Kasumi-1 (cell line): ENCODE measurements at regions not wholly inside any gene's neighbourhood (a gene's known extent, or its start where the extent isn't known, plus 50 kb on each side); places are given as distances from the start of the nearest gene placed in this dataset.
"Not testable (repeated sequence)": the region's sequence is repeated elsewhere in the genome, so short reads cannot be mapped to it uniquely, and the experiment has no call there.

Experiments
- DNase-seq, 2 experiments: peaks; one replicate each; lab custom pipeline; 2025; lab: John Stamatoyannopoulos, UW

DNA sequence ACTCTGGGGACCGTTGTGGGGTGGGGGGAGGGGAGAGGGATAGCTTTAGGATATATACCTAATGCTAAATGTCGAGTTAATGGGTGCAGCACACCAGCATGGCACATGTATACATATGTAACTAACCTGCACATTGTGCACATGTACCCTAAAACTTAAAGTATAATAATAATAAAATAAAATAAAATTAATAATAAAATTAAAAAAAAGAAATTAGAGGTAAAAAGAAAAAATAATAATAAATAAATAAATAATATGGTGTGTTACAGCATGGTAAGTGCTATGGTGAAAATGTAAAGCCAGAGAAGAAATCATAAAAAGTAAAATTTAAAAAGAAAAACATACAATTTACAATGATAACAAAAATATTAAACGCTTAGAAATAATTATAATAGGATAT lies 552.8 kb upstream of the PBX1 start:
- DNase-seq: not testable (repeated sequence)

GRCh38 chr1:164006621-164007020 lies 552.4 kb upstream of the PBX1 start:
- DNase-seq: no peak

GRCh38 chr1:164017239-164017638 lies 541.7 kb upstream of the PBX1 start:
- no peak for DNase-seq

DNA sequence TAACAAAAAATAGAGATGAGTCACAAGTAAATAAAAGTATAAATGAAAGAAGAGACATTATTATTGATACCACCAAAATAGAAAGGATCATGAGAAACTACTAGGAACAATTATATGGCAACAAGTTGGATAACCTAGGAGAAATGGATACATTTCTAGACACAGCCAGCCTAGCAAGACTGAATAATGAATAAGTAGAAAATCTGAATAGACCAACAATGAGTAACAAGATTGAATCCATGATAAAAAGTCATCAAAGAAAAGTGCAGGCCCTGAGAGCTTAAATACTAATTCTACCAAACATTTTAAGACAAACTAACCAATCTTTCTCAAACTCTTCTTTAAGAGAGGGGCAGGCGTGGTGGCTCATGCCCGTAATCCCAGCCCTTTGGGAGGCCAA lies 538.6 kb upstream of the PBX1 start:
- no peak for DNase-seq

- DNase-seq: no peak
Measured at GRCh38 chr1:164021813-164022212, 537.2 kb upstream of the PBX1 start.

- no peak for DNase-seq
Measured at GRCh38 chr1:164033782-164034181, 525.2 kb upstream of the PBX1 start.

- DNase-seq: no peak
Measured at GRCh38 chr1:164040754-164041153, 518.2 kb upstream of the PBX1 start.

DNA sequence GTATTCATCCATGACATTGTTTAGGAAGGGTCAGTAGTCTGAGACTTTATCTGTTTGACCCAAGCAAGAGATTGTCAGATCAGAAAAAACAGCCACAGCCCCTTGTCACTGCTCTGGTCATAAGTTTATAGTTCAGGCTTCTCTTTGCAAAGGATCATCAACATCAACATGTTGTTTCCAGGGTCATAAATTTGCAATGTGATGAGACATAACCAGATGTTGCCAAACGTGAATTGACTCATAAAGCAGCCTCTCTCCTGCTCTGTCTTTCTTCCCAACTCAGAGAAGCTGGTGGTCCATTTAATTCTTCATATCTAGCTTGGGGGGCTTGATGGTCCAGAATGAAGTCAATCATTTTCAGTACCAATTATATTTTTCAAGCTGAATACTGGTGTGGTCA lies 507.2 kb upstream of the PBX1 start:
- no peak for DNase-seq

- no peak for DNase-seq
Measured at GRCh38 chr1:164054331-164054730, 504.7 kb upstream of the PBX1 start.

- DNase-seq: no peak
Measured at GRCh38 chr1:164058198-164058597, 500.8 kb upstream of the PBX1 start.

- no peak for DNase-seq
Measured at GRCh38 chr1:164061528-164061927, 497.5 kb upstream of the PBX1 start.

- DNase-seq: no peak
Measured at GRCh38 chr1:164064501-164064900, 494.5 kb upstream of the PBX1 start.

GRCh38 chr1:164071288-164071687 lies 487.7 kb upstream of the PBX1 start:
- DNase-seq: no peak

GRCh38 chr1:164086832-164087231 lies 472.2 kb upstream of the PBX1 start:
- DNase-seq: no peak

DNA sequence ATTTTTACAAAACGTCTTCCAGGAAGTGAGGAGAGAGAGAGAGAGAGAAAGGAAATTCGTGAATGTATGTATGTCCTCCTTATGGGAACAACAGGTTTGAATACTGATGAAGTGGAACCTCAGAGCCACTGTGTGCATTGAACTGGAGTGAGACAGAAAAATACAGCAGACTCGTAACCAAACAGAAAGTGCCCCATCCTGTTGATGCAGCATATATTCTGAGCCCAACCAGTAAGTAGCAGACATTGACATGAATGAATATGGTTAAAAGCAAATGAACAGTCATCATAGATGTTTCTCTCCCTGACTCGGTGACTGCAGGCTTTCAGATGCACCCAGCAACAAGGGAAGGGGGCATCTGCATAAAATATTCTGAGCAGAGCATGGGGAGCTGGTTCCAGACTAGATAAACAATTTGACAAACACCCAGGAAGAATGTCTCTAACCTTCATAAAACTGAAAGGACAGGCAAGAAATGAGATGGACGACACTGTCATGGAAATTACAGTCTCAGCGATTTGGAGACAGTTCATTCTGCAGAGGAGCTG lies 471.0 kb upstream of the PBX1 start:
- no peak for DNase-seq

GRCh38 chr1:164092603-164093353 lies 466.2 kb upstream of the PBX1 start:
- DNase-seq: no peak

- DNase-seq: no peak
Measured at GRCh38 chr1:164093543-164093942, 465.4 kb upstream of the PBX1 start.

- DNase-seq: no peak
Measured at GRCh38 chr1:164101802-164102201, 457.2 kb upstream of the PBX1 start.

- DNase-seq: no peak
Measured at GRCh38 chr1:164131949-164132348, 427.0 kb upstream of the PBX1 start.

GRCh38 chr1:164137273-164137925 lies 421.6 kb upstream of the PBX1 start:
- DNase-seq: no peak

DNA sequence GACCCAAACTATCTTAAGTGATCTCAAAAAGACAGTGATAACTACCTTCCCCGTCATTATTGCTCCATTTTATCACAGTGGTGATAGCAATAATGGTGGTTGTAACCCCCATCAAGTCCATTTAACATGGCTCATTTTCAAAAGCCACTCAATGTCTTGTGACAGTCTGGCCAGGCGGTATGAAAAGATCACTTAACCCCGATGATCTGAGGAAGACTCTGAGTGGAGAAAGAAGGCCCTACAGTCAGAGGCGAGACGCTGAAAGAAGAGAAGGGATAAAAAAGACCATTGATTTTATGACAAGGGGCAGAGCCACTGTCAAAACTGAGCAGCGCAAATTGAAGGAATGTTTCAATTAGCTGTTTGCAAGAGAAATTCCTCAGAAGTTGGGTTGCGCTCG lies 417.2 kb upstream of the PBX1 start:
- DNase-seq: no peak

DNA sequence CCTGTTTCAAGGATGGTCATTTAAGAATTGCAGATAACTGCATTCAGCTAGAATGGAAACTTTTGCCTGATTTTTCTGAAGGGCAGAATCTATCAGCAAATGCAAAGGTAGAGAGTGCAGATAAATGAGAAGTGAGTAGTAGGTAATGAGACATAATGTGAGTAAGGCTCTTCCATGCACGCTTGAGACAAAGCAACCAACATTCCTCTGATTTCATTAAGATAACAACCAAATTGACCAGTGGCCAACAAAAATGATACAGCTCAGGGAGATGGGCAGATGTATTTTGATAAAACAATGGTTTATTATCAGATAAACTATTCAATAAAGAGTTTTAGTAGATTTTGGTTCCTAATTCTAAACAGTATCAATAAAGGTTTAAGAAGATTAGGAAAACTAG lies 404.4 kb upstream of the PBX1 start:
- DNase-seq: no peak

DNA sequence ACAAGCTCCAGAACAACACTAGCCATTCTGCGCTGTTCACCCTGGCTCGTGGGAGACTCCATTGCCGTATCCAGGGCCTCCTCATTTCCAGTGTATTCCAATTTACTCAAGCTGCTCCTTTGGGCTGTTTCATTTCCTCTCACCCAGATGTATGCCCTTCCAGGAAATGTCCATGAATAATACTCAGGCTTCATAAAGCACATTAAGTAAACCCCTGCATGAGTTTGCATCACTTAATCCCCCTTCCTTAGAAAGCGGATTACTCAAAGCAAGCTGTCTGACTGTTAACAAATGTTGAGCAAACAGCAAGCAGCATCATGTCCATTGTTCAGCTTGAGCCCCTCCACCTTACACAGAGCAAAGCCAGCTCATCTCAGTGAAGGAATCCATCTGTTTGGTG lies 403.6 kb upstream of the PBX1 start:
- no peak for DNase-seq
